ENCODE measurements at regions not wholly inside any gene's neighbourhood (a gene's known extent, or its start where the extent isn't known, plus 50 kb on each side); places are given as distances from the start of the nearest gene placed in this dataset.
"Not testable (repeated sequence)": the region's sequence is repeated elsewhere in the genome, so short reads cannot be mapped to it uniquely, and the experiment has no call there.

GRCh38 chr9:40361018-40361417 lies 767.5 kb downstream of the FOXD4L6 start:
- not testable (repeated sequence) for H3K27me3 Mint-ChIP-seq (ENCODE audit: low read depth); H3K4me3 Mint-ChIP-seq (ENCODE audit: unreplicated experiment); H3K9me3 Mint-ChIP-seq (ENCODE audit: low read depth); H3K27ac Mint-ChIP-seq (ENCODE audit: unreplicated experiment); H3K36me3 Mint-ChIP-seq (ENCODE audit: low read depth); H3K4me1 Mint-ChIP-seq (ENCODE audit: low read depth)
- peak; percentile 29 for DNase-seq (ENCODE audit: low spot score)

- not testable (repeated sequence) for H3K27me3 Mint-ChIP-seq (ENCODE audit: low read depth); H3K27ac Mint-ChIP-seq (ENCODE audit: unreplicated experiment); H3K4me1 Mint-ChIP-seq (ENCODE audit: low read depth); DNase-seq (ENCODE audit: low spot score); H3K36me3 Mint-ChIP-seq (ENCODE audit: low read depth); H3K9me3 Mint-ChIP-seq (ENCODE audit: low read depth); H3K4me3 Mint-ChIP-seq (ENCODE audit: unreplicated experiment)
These were observed 797.5 kb downstream of the FOXD4L6 start for GRCh38 chr9:40330958-40331357.

- H3K4me3 Mint-ChIP-seq (ENCODE audit: unreplicated experiment); H3K9me3 Mint-ChIP-seq (ENCODE audit: low read depth); DNase-seq (ENCODE audit: low spot score); H3K4me1 Mint-ChIP-seq (ENCODE audit: low read depth); H3K27ac Mint-ChIP-seq (ENCODE audit: unreplicated experiment); H3K27me3 Mint-ChIP-seq (ENCODE audit: low read depth); H3K36me3 Mint-ChIP-seq (ENCODE audit: low read depth): not testable (repeated sequence)
These were observed 799.6 kb downstream of the FOXD4L6 start for GRCh38 chr9:40328907-40329306.

GRCh38 chr9:40326179-40326578 lies 802.3 kb downstream of the FOXD4L6 start:
- H3K4me3 Mint-ChIP-seq (ENCODE audit: unreplicated experiment); DNase-seq (ENCODE audit: low spot score); H3K9me3 Mint-ChIP-seq (ENCODE audit: low read depth); H3K27ac Mint-ChIP-seq (ENCODE audit: unreplicated experiment); H3K27me3 Mint-ChIP-seq (ENCODE audit: low read depth); H3K4me1 Mint-ChIP-seq (ENCODE audit: low read depth); H3K36me3 Mint-ChIP-seq (ENCODE audit: low read depth): not testable (repeated sequence)

GRCh38 chr9:40322730-40323129 lies 805.8 kb downstream of the FOXD4L6 start:
- peak; percentile 50 for DNase-seq (ENCODE audit: low spot score)
- not testable (repeated sequence) for H3K27me3 Mint-ChIP-seq (ENCODE audit: low read depth); H3K4me1 Mint-ChIP-seq (ENCODE audit: low read depth); H3K36me3 Mint-ChIP-seq (ENCODE audit: low read depth); H3K9me3 Mint-ChIP-seq (ENCODE audit: low read depth); H3K4me3 Mint-ChIP-seq (ENCODE audit: unreplicated experiment); H3K27ac Mint-ChIP-seq (ENCODE audit: unreplicated experiment)

GRCh38 chr9:40321857-40322256 lies 806.6 kb downstream of the FOXD4L6 start:
- not testable (repeated sequence) for H3K4me3 Mint-ChIP-seq (ENCODE audit: unreplicated experiment); H3K27ac Mint-ChIP-seq (ENCODE audit: unreplicated experiment); H3K4me1 Mint-ChIP-seq (ENCODE audit: low read depth); H3K9me3 Mint-ChIP-seq (ENCODE audit: low read depth); H3K27me3 Mint-ChIP-seq (ENCODE audit: low read depth); H3K36me3 Mint-ChIP-seq (ENCODE audit: low read depth); DNase-seq (ENCODE audit: low spot score)

GRCh38 chr9:40321204-40321603 lies 807.3 kb downstream of the FOXD4L6 start:
- not testable (repeated sequence) for H3K9me3 Mint-ChIP-seq (ENCODE audit: low read depth); H3K27ac Mint-ChIP-seq (ENCODE audit: unreplicated experiment); H3K36me3 Mint-ChIP-seq (ENCODE audit: low read depth); H3K4me1 Mint-ChIP-seq (ENCODE audit: low read depth); H3K4me3 Mint-ChIP-seq (ENCODE audit: unreplicated experiment); DNase-seq (ENCODE audit: low spot score); H3K27me3 Mint-ChIP-seq (ENCODE audit: low read depth)

GRCh38 chr9:40315215-40315614 lies 813.3 kb downstream of the FOXD4L6 start:
- H3K9me3 Mint-ChIP-seq (ENCODE audit: low read depth); H3K36me3 Mint-ChIP-seq (ENCODE audit: low read depth); H3K27ac Mint-ChIP-seq (ENCODE audit: unreplicated experiment); H3K4me1 Mint-ChIP-seq (ENCODE audit: low read depth); H3K4me3 Mint-ChIP-seq (ENCODE audit: unreplicated experiment); DNase-seq (ENCODE audit: low spot score); H3K27me3 Mint-ChIP-seq (ENCODE audit: low read depth): not testable (repeated sequence)

GRCh38 chr9:40289999-40290398 lies 838.5 kb downstream of the FOXD4L6 start:
- not testable (repeated sequence) for H3K27me3 Mint-ChIP-seq (ENCODE audit: low read depth); H3K4me3 Mint-ChIP-seq (ENCODE audit: unreplicated experiment); H3K4me1 Mint-ChIP-seq (ENCODE audit: low read depth); H3K36me3 Mint-ChIP-seq (ENCODE audit: low read depth); H3K9me3 Mint-ChIP-seq (ENCODE audit: low read depth); H3K27ac Mint-ChIP-seq (ENCODE audit: unreplicated experiment)
- peak; percentile 29 for DNase-seq (ENCODE audit: low spot score)

All from chondrocyte (in vitro differentiated cells).